Tongue (tissue), 1 donor: ENCODE measurements at regions not wholly inside any gene's neighbourhood (a gene's known extent, or its start where the extent isn't known, plus 50 kb on each side); places are given as distances from the start of the nearest gene placed in this dataset.

Experiments used
- DNase-seq: peaks from one replicate; pipeline ENCODE4 v3.0.0-alpha.2; 2015

- no peak for DNase-seq
Observed at GRCh38 chr2:67977464-67977863, 85.3 kb downstream of the C1D start.

- no peak for DNase-seq
Observed at GRCh38 chr2:67982956-67983355, 79.8 kb downstream of the C1D start.

DNA sequence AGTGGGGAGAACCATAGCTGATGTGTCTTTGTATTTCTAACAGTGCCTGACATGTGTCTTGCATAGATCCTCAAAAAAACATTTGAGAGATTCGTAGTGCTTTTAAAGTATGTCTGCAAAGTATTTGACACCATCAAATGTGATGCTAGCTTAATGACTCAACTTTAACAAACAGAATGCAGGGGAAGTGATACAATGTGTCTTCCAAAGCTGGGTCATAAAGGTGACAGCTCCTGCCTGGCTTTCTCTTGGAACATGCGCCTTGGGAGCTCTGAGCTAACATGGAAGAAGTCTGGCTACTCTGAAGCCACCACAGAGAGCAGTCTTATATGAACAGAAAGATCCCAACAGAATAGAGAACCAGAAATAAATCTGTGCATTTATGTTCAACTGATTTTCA, 78.2 kb downstream of the C1D start:
- no peak for DNase-seq

DNA sequence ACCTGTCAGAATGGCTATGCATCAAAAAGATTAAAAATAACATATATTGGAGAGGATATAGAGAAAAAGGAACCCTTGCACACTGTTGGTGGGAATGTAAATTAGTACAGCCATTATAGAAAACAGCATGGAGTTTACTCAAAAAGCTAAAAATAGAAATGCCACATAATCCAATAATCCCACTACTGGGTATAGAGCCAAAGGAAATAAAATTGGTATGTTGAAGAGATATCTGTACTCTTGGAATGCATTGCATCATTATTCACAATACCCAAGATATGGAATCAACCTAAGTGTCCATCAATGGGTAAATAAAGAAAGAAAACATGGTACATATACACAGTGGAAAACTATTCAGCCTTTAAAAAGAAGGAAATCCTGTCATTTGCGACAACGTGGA, 77.2 kb downstream of the C1D start:
- no peak for DNase-seq

DNA sequence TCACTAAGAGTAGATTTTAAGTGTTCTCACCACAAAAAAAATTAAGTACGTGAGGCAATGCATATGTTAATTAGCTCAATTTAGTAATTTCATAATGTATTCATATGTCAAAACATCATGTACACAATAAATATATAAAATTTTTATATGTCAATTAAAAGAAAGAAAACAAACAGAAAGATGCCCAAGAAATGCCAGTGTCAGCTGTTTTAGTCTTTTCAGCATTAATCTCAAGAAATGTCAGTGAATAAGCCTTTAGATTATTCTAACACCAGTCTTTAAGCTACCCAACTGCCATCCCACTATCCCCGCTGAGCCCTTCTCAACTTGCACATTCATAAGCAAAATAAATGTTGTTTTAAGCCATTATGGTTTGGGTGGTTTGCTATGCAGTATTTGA, 76.5 kb downstream of the C1D start:
- DNase-seq, result no peak
